SJCRH30 (cell line): ENCODE measurements at regions not wholly inside any gene's neighbourhood (a gene's known extent, or its start where the extent isn't known, plus 50 kb on each side); places are given as distances from the start of the nearest gene placed in this dataset.

Source experiments
- DNase-seq, 2 experiments: peaks; one replicate each; pipeline ENCODE4 v3.0.0-alpha.2; 2015 to 2020
- H3K27ac ChIP-seq: fragments of 250-450 bp; sonication (Bioruptor Pico); 2 replicates; pipeline ENCODE4 v1.5.1; 2020; ENCODE audit warnings: mild to moderate bottlenecking, moderate library complexity
- H3K27me3 ChIP-seq: fragments of 250-450 bp; sonication (Bioruptor Pico); 2 replicates; pipeline ENCODE4 v1.5.1; 2020; ENCODE audit warnings: mild to moderate bottlenecking, moderate library complexity
- H3K36me3 ChIP-seq: fragments of 250-450 bp; sonication (Bioruptor Pico); 2 replicates; pipeline ENCODE4 v1.5.1; 2020; ENCODE audit warnings: mild to moderate bottlenecking, moderate library complexity
- H3K4me1 ChIP-seq: fragments of 250-450 bp; sonication (Bioruptor Pico); 2 replicates; pipeline ENCODE4 v1.5.1; 2020; ENCODE audit warnings: mild to moderate bottlenecking, moderate library complexity
- H3K4me3 ChIP-seq: fragments of 250-450 bp; sonication (Bioruptor Pico); 2 replicates; pipeline ENCODE4 v1.5.1; 2020; ENCODE audit warnings: mild to moderate bottlenecking, moderate library complexity
- H3K9me3 ChIP-seq: fragments of 250-450 bp; sonication (Bioruptor Pico); replicated peaks from 2 replicates; pipeline ENCODE4 v1.5.1; 2020; ENCODE audit warnings: mild to moderate bottlenecking, moderate library complexity

GRCh38 chr22:48799227-48799970, 1028.3 kb downstream of the BRD1 start:
- Histone ChIP-seq H3K9me3 (no peaks in the 10 kb centered on the region), H3K36me3 (no peaks in the 10 kb centered on the region), H3K27ac (no peak overlapping the region), H3K27me3 (peaks cover 38% of the 10 kb centered on the region), H3K4me1 (no peaks in the 10 kb centered on the region), H3K4me3 (no peak overlapping the region)
- no peak for DNase-seq

GRCh38 chr22:48798281-48799226, 1029.1 kb downstream of the BRD1 start:
- no peak overlapping the region for H3K27ac ChIP-seq
- DNase-seq: no peak
- no peaks in the 10 kb centered on the region for H3K4me1 ChIP-seq
- peaks cover 30% of the 10 kb centered on the region for H3K27me3 ChIP-seq
- no peak overlapping the region for H3K4me3 ChIP-seq
- H3K9me3 ChIP-seq: no peaks in the 10 kb centered on the region
- no peaks in the 10 kb centered on the region for H3K36me3 ChIP-seq

DNA sequence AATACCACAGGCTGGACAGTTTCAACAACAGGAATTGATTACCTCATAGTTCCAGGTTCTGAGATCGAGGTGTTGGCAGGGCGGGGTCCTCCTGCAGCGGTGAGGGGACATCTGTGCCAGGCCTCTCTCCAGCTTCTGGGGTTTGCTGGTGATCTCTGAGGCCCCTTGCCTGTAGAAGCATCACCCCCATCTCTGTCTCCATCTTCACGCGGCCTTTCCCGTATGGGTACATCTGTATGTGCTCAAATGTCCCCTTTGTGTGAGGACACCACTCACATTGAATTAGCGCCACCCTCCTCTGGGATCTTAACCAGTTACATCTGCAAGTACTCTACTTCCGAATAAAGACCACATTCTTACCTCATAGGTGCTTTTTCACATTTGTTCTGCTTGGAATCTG, 1029.9 kb downstream of the BRD1 start:
- Histone ChIP-seq H3K27ac (no peak overlapping the region), H3K27me3 (peaks cover 24% of the 10 kb centered on the region), H3K4me1 (no peaks in the 10 kb centered on the region), H3K36me3 (no peaks in the 10 kb centered on the region), H3K9me3 (no peaks in the 10 kb centered on the region), H3K4me3 (no peak overlapping the region)
- no peak for DNase-seq

DNA sequence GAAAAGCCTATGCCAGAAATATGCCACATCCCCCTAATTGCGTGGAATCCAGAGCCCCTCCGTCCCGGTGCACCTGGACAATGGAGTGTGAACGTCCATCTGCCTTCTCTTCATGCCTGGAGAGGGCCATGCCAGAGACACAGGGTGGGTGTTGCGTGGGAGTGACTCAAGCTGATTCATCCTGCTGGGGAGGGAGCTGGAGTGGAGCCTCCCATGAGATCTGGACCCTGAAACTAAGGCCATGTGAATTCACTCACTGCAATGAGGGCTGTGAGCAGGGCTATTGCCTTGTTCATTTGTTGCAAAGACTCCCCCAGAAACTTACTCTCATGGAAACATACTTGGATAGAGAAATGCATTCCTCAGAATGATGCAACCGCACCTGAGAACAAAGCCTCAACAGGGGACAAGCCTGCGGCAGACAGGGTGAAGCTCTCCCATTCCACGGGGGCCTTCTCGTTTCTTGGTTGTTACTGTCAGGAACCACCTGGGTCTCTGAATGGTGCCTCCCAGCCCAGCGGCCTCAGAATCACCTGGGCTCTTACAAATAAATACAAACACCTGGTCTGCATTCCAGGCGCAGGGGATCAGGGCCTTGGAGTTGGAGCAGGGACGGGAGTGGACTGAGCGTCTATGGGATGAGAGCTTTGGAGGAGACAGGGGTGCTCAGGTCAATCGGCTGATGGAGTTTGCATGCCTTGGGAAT, 1031.2 kb downstream of the BRD1 start:
- H3K4me1 ChIP-seq: no peaks in the 10 kb centered on the region
- H3K36me3 ChIP-seq: no peaks in the 10 kb centered on the region
- no peak for DNase-seq
- peaks cover 24% of the 10 kb centered on the region for H3K27me3 ChIP-seq
- H3K4me3 ChIP-seq: no peak overlapping the region
- H3K27ac ChIP-seq: no peak overlapping the region
- no peaks in the 10 kb centered on the region for H3K9me3 ChIP-seq

DNA sequence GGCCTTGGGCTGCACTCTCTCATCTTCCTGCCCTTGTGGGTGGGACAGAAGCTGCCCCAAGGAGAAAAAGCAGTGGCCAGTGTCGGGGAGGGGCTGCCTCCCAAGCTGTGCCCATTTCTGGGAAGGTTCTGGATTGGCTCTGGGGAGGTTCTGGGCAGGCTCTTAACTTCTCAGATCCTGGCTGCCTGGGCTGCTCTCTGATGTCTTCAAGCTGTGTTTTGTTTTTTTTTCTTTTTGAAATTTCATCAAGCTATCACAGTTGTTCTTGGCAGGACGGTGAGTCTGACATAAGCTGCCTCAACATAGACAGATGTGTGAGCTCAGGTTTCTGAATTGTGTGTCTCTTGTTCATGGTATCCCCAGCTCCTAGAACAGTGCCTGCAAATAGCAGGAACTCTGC, 1032.0 kb downstream of the BRD1 start:
- DNase-seq: no peak
- peaks cover 23% of the 10 kb centered on the region for H3K27me3 ChIP-seq

DNA sequence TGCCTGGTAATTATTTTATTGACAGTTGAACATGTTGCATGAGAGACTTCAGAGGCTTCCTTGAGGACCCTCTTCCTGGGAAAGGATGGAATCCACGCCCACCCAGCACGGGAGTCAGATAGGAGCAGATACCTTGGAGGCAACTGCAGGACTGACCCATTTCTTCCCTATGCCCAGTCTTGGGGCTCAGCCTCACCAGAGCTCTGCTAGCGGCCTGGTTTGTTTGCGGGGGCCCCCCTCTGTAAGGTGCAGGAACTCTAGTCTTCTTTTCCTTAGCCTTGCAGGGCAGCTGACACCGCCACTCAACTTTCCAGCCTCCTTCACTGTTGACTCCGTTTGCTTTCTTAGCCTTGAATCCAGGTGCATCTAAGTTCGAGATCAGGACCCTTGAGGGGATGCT, 1032.8 kb downstream of the BRD1 start:
- Histone ChIP-seq H3K4me1 (no peaks in the 10 kb centered on the region), H3K9me3 (no peaks in the 10 kb centered on the region), H3K36me3 (no peaks in the 10 kb centered on the region), H3K4me3 (no peak overlapping the region), H3K27me3 (peaks cover 19% of the 10 kb centered on the region), H3K27ac (no peak overlapping the region)
- no peak for DNase-seq

More for the DNA sequence above, 1032.0 kb downstream of the BRD1 start:
- H3K4me1 ChIP-seq: no peaks in the 10 kb centered on the region
- no peak overlapping the region for H3K4me3 ChIP-seq
- no peak overlapping the region for H3K27ac ChIP-seq
- no peaks in the 10 kb centered on the region for H3K36me3 ChIP-seq
- H3K9me3 ChIP-seq: no peaks in the 10 kb centered on the region

DNA sequence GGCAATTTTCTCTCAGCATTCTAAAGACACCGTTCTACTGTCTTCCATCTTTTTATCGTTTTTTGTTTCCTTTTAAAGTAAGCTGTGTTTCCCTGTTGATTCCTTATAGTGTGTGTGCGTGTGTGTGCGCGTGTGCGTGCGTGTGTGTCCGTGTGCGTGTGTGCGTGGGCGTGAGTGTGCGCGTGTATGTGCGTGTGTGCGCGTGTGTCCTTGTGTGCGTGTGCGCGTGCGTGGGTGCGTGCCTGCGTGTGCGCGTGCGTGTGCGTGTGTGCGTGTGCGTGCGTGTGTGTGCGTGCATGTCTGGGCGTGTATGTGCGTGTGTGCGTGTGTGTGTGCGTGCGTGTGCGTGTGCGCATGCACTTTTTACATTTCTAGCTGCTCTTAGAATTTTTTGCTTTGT, 1033.7 kb downstream of the BRD1 start:
- Histone ChIP-seq H3K27ac (no peak overlapping the region), H3K36me3 (no peaks in the 10 kb centered on the region), H3K4me1 (no peaks in the 10 kb centered on the region), H3K9me3 (no peaks in the 10 kb centered on the region), H3K4me3 (no peak overlapping the region), H3K27me3 (peaks cover 11% of the 10 kb centered on the region; the same call in 1 of the 2 replicates)
- DNase-seq: no peak

DNA sequence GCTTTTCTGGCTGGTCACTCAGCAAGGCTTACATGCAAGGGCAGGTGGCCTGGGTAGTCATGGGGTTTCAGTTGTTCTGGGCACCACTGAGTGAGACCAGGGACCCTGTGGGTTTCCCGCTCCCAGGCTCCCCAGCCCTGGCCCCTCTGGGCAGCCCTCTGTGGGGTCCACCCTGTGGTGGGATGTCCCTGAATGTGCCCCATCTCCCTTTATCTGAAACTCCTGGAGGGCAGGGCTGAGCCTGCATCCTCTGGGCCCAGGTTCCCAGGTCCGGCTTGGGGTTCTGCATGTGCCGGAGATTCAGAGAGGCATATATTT, 1041.0 kb downstream of the BRD1 start:
- H3K4me3 ChIP-seq: no peak overlapping the region
- no peak overlapping the region for H3K27ac ChIP-seq
- H3K36me3 ChIP-seq: no peaks in the 10 kb centered on the region
- no peaks in the 10 kb centered on the region for H3K4me1 ChIP-seq
- no peaks in the 10 kb centered on the region for H3K9me3 ChIP-seq
- H3K27me3 ChIP-seq: peaks cover 20% of the 10 kb centered on the region
- no peak for DNase-seq

GRCh38 chr22:48785792-48786678, 1041.6 kb downstream of the BRD1 start:
- DNase-seq: peak in 1 of 2 experiments; percentile 38

DNA sequence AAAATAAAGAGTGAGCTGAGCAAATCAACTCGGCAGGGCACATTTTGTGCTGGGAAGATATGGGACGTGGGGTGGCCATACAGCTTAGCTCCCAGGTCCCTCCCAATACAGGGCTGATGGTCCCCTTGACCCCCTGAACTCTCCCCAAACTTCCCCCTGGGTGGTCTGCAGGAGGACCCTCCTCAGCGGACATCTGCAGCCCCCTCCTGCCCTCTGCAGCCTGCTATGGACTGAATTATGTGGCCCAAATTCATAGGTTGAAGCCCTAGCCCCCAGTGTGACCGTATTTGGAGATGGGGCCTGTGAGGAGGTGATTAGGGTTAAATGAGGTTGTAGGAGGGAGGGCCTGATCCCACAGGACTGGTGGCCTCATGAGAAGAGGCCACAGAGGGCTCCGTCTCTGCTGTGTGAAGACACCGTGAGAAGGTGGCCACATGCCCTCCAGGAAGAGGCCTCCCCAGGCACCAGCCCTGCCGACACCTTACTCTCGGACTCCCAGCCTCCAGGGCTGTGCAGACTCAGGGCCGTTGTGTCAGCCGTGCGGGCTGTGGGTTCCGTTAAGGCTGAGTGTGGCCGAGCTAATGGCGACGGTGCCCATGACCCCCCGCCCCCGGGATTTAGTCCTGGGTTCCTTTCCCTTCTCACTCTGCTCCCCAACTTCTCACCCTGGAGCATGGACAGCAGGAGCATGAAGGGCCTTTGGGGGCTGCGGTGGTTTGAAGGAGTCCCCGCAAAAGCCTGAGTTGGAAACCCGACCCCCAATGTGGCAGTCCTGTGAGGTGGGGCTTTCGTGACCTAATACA, 1042.8 kb downstream of the BRD1 start:
- DNase-seq: no peak
- H3K27me3 ChIP-seq: peaks cover 24% of the 10 kb centered on the region
- no peaks in the 10 kb centered on the region for H3K36me3 ChIP-seq

More at GRCh38 chr22:48785792-48786678, 1041.6 kb downstream of the BRD1 start:
- H3K36me3 ChIP-seq: no peaks in the 10 kb centered on the region
- no peak overlapping the region for H3K4me3 ChIP-seq
- no peaks in the 10 kb centered on the region for H3K9me3 ChIP-seq
- H3K27me3 ChIP-seq: peaks cover 20% of the 10 kb centered on the region
- no peak overlapping the region for H3K27ac ChIP-seq
- no peaks in the 10 kb centered on the region for H3K4me1 ChIP-seq

DNA sequence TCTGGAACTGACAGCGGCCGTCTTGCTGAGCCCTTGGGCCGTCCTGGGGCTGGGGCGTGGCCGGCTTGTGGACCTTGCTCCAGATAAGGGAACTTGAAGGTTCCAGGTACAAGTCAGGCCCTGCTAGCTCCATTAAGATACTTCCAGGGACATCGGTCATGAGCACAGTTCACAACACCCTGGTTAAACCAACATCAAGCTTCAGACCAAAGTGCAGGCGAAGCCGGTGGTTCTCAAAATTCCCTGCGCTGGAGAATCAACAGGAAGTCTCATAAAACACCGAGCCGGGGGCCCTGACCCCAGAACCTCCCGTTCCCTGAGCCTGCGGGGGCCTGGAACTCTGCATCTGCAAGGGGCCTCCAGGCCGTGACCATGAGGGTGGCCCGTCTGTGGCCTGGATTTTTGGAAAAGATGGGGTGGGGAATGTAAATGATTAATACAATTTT, 1043.8 kb downstream of the BRD1 start:
- no peak for DNase-seq
- no peak overlapping the region for H3K27ac ChIP-seq

More for the DNA sequence above, 1042.8 kb downstream of the BRD1 start:
- H3K27ac ChIP-seq: no peak overlapping the region
- H3K4me1 ChIP-seq: no peaks in the 10 kb centered on the region
- H3K4me3 ChIP-seq: no peak overlapping the region
- H3K9me3 ChIP-seq: no peaks in the 10 kb centered on the region

GRCh38 chr22:48782811-48783511, 1044.7 kb downstream of the BRD1 start:
- Histone ChIP-seq H3K27me3 (peaks cover 24% of the 10 kb centered on the region), H3K9me3 (no peaks in the 10 kb centered on the region), H3K4me1 (no peaks in the 10 kb centered on the region), H3K27ac (no peak overlapping the region), H3K36me3 (no peaks in the 10 kb centered on the region), H3K4me3 (no peak overlapping the region)
- DNase-seq: peak in 1 of 2 experiments; percentile 58

More for the DNA sequence above, 1043.8 kb downstream of the BRD1 start:
- Histone ChIP-seq H3K4me3 (no peak overlapping the region), H3K27me3 (peaks cover 24% of the 10 kb centered on the region), H3K4me1 (no peaks in the 10 kb centered on the region), H3K36me3 (no peaks in the 10 kb centered on the region), H3K9me3 (no peaks in the 10 kb centered on the region)

DNA sequence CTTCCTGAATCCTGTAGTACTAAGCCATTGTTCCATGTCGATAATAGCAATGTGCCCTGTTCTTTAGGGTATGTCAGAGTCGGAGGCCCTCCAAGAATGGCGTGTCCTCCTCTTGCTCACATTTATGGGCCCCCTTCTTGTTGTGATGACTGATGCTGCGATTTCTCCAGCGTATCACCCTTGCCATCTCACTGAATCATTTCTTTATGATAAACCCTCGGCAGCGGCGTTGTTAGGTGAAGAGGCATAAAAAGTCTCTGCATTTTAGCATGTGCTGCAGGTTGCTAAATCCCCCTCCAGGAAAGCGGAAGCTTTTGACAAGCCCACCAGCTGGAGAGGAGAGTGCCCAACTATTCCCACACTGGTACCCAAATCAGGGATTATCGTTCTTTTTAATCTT, 1045.3 kb downstream of the BRD1 start:
- no peaks in the 10 kb centered on the region for H3K36me3 ChIP-seq
- H3K27ac ChIP-seq: no peak overlapping the region
- peaks cover 24% of the 10 kb centered on the region for H3K27me3 ChIP-seq
- no peaks in the 10 kb centered on the region for H3K9me3 ChIP-seq
- no peak for DNase-seq
- no peaks in the 10 kb centered on the region for H3K4me1 ChIP-seq
- no peak overlapping the region for H3K4me3 ChIP-seq
